ENCODE measurements at regions not wholly inside any gene's neighbourhood (a gene's known extent, or its start where the extent isn't known, plus 50 kb on each side); places are given as distances from the start of the nearest gene placed in this dataset.

DNA sequence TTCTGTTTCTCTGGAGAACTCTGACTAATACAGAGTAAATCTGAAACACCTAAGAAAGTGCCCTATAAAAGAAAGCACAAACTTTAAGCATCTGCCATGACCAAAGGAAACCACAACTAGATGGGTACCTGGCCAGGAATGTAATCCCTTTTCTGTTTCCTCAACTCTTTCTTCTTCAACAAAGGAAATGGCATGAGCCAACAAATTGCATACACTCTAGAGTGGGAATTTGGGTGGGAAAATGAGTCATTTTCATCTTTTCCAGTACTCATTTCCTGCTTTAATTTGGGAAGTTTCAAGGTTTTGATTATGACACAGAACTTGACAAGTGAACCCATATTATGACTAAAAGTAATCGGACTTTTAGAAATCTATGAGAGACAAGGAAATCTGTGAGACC, 349.2 kb upstream of the RORB start:
- TF ChIP-seq RAD21 (IDR thresholded peaks at IDR 0.05; ENCODE audit: low read length), result no peak
- no peak for TF ChIP-seq REST (IDR thresholded peaks at IDR 0.05; ENCODE audit: low read depth, low read length)
- TF ChIP-seq EZH2phosphoT487 (IDR thresholded peaks at IDR 0.05; ENCODE audit: borderline replicate concordance, low read depth), result no peak

Measured in SK-N-SH (cell line).